HG03159 (cell line): ENCODE measurements at regions not wholly inside any gene's neighbourhood (a gene's known extent, or its start where the extent isn't known, plus 50 kb on each side); places are given as distances from the start of the nearest gene placed in this dataset.
A peak's percentile ranks its signal among the peaks of the same experiment; 100 is the strongest.
"Not testable (repeated sequence)": the region's sequence is repeated elsewhere in the genome, so short reads cannot be mapped to it uniquely, and the experiment has no call there.

Experiments
- ATAC-seq: cut with Tn5 transposase; IDR thresholded peaks from one replicate; pipeline ENCODE4 v1.9.1; 2021; ENCODE audit warnings: mild to moderate bottlenecking, moderate library complexity; ENCODE audit not compliant: unreplicated experiment

GRCh38 chr7:131689662-131690234 is 133.3 kb upstream of the PODXL start:
- no peak for ATAC-seq

GRCh38 chr7:131688738-131689661 is 132.6 kb upstream of the PODXL start:
- ATAC-seq = peak; percentile 55

GRCh38 chr7:131687296-131687695 is 130.9 kb upstream of the PODXL start:
- no peak for ATAC-seq

- ATAC-seq = no peak
Observed at GRCh38 chr7:131686833-131687232, 130.4 kb upstream of the PODXL start.

- ATAC-seq = peak; percentile 49
Observed at GRCh38 chr7:131683536-131684125, 127.2 kb upstream of the PODXL start.

- no peak for ATAC-seq
Observed at GRCh38 chr7:131681961-131682360, 125.5 kb upstream of the PODXL start.

GRCh38 chr7:131679071-131679470 is 122.6 kb upstream of the PODXL start:
- not testable (repeated sequence) for ATAC-seq

GRCh38 chr7:131676850-131677249 is 120.4 kb upstream of the PODXL start:
- ATAC-seq = not testable (repeated sequence)

- ATAC-seq = no peak
Observed at GRCh38 chr7:131674131-131674530, 117.7 kb upstream of the PODXL start.

GRCh38 chr7:131673576-131673975 is 117.1 kb upstream of the PODXL start:
- ATAC-seq = no peak

GRCh38 chr7:131670406-131670805 is 114.0 kb upstream of the PODXL start:
- no peak for ATAC-seq

- ATAC-seq = no peak
Observed at GRCh38 chr7:131667699-131668098, 111.3 kb upstream of the PODXL start.

GRCh38 chr7:131665021-131665420 is 108.6 kb upstream of the PODXL start:
- ATAC-seq = no peak

GRCh38 chr7:131664570-131664969 is 108.1 kb upstream of the PODXL start:
- no peak for ATAC-seq

- not testable (repeated sequence) for ATAC-seq
Observed at GRCh38 chr7:131662301-131662873, 106.0 kb upstream of the PODXL start.

- ATAC-seq = no peak
Observed at GRCh38 chr7:131657881-131658280, 101.5 kb upstream of the PODXL start.

GRCh38 chr7:131656980-131657723 is 100.7 kb upstream of the PODXL start:
- no peak for ATAC-seq

GRCh38 chr7:131655866-131656265 is 99.4 kb upstream of the PODXL start:
- ATAC-seq = no peak

- no peak for ATAC-seq
Observed at GRCh38 chr7:131655447-131655846, 99.0 kb upstream of the PODXL start.

GRCh38 chr7:131654668-131655326 is 98.4 kb upstream of the PODXL start:
- peak; percentile 89 for ATAC-seq
